HG02870 (cell line): ENCODE measurements at regions not wholly inside any gene's neighbourhood (a gene's known extent, or its start where the extent isn't known, plus 50 kb on each side); places are given as distances from the start of the nearest gene placed in this dataset.

ENCODE experiments used
- ATAC-seq: cut with Tn5 transposase; IDR thresholded peaks from one replicate; pipeline ENCODE4 v1.9.1; 2021; ENCODE audit warnings: mild to moderate bottlenecking, moderate library complexity; ENCODE audit not compliant: unreplicated experiment

- ATAC-seq, result no peak
Measured at GRCh38 chr2:16150456-16151280, 210.3 kb downstream of the MYCN start.

DNA sequence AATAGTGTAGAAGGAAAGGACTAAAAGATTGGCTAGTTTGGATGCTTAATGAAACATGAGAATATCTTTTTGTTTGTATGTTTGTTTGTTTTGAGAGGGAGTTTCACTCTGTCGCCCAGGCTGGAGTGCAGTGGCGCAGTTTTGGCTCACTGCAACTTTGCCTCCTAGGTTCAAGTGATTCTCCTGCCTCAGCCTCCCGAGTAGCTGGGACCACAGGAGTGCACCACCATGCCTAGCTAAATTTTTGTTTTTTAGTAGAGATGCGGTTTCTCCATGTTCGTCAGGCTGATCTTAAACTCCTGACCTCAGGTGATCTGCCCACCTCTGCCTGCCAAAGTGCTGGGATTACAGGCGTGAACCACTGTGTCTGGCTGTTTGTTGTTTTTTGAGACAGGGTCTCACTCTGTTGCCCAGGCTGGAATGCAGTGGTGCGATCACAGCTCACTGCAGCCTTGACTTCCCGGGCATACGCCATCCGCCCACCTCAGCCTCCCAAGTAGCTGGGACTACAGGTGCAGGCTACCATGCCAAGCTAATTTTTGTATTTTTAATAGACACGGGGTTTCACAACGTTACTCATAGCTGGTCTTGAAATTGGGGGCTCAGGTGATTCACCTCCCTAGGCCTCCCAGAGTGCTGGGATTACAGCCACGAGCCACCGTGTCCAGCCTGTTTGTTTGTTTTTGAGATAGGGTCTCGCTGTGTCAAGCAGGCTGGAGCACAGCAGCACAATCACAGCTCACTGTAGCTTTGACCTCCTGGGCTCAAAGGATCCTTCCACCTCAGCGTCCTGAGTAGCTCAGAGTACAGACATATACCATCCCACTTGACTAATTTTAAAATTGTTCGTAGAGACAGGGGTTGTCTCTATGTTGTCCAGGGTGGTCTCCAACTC is 209.2 kb downstream of the MYCN start:
- no peak for ATAC-seq

GRCh38 chr2:16148632-16149348 is 208.4 kb downstream of the MYCN start:
- no peak for ATAC-seq

- ATAC-seq, result no peak
Measured at GRCh38 chr2:16142383-16143361, 202.3 kb downstream of the MYCN start.

DNA sequence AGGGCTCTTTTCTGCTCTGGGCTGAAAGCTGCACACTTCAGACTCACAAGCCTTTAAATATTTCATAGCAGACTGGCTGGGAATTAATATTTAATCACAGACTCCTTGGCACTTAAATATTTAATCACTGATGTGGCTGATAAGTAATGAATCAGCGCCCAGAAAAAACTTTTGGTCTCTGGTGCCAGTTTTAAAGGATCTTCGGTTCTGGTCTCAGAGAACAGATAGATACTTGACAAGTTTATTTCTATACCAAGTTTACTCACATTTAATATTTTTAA is 201.2 kb downstream of the MYCN start:
- no peak for ATAC-seq

GRCh38 chr2:16140771-16141640 is 200.7 kb downstream of the MYCN start:
- no peak for ATAC-seq

DNA sequence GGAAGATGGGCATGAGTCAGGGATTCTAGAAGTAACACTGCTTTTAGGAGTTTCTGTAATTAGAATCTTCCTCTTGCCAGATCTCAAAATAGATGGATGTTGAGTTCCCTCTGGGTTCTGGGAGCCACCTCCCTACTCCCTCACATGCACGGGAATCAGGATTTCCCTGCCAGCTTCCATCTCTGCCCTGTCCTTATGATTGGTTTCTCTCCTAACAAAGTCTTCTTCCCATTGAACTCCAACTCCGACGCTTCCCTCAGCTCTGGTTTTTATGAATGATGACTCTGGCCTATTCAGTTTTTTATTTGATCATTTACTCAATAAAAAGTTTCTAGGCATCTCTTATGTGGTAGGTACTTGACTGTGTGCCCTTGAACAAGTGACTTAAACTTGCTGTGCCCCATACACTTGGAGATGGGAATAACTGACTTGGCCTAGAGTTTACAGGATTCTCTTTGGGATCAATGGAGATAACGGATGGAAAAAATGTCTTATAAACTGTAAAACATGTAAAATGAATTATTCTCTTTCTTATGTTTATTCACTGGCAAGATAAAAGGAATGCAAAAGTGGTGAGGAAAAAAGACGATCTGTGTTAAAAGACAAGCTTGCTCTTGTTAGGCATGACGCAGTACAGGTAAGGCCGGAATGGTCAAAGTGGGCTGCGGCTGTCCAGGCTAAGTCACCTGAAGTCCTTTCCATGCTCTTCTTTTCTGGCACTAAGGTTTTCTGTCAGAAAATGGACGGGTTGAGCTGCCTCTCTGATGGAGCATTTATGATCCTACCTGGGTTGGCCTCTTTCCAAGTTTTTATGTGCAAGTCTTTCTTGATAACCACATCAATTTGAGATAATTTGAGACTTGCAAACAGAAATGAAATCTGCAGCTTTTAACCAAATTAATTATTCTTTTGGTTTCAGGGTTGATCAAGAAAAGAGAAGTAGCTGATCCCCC is 199.6 kb downstream of the MYCN start:
- no peak for ATAC-seq

DNA sequence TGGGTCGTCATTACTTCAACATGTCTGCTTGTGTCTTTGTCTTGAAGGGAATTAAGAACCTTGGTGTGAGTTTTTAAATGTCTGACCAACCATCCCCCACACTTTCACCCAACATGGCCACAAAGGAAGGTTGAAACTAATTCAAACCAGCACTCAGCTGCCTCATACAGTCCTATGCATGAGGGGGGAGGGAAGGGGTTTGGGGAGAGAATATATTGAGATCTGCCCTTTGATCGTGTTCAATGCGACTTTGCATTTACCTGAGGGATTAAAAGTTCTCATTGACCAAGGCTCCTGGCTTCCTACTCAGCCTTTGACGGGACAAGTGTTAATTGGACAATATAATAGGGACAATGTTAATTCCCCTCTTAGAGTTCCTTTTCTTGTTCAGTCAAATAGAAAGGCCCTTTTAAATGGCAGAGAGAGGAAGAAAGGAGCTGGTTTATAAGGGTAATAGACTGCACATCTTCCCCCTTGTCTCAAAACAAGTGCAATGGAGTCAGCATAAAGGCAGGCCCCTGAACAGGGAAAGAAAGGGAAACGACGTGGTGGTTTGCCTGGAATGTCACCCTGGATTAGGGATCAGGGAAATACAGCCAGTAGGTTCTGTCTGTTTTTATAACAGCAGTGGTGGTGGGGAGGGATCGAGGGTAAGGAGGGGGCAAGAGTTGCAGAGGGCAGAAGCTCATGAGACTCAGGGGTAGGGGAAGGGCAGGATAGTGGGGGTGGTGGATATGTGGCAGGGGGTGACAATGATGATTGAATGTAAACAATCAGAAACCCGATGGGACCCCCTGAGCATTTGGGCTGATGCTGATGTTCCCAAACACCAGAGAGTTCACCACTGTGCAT is 198.7 kb downstream of the MYCN start:
- no peak for ATAC-seq

GRCh38 chr2:16137080-16137755 is 196.9 kb downstream of the MYCN start:
- ATAC-seq, result no peak

GRCh38 chr2:16136461-16137035 is 196.2 kb downstream of the MYCN start:
- ATAC-seq, result no peak

DNA sequence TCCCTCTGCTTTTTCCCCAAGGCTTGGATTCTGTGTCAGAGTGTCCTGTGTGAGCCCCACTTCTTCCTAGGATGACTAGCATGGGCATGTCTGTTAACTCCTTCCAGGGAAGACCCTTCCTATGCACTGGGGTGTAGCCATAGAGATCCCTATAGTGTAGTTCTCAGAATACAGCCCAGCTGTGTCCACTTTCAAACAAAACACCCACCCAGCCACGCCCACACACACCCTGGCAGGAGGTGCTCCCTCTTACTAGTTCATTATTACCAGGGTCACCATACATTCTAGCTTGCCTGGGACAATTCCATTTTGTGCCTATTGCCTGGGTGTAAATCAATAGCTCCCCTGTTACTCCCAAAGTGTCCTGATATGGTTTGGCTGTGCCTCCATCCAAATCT is 195.6 kb downstream of the MYCN start:
- ATAC-seq, result no peak

GRCh38 chr2:16135196-16135912 is 195.0 kb downstream of the MYCN start:
- no peak for ATAC-seq

DNA sequence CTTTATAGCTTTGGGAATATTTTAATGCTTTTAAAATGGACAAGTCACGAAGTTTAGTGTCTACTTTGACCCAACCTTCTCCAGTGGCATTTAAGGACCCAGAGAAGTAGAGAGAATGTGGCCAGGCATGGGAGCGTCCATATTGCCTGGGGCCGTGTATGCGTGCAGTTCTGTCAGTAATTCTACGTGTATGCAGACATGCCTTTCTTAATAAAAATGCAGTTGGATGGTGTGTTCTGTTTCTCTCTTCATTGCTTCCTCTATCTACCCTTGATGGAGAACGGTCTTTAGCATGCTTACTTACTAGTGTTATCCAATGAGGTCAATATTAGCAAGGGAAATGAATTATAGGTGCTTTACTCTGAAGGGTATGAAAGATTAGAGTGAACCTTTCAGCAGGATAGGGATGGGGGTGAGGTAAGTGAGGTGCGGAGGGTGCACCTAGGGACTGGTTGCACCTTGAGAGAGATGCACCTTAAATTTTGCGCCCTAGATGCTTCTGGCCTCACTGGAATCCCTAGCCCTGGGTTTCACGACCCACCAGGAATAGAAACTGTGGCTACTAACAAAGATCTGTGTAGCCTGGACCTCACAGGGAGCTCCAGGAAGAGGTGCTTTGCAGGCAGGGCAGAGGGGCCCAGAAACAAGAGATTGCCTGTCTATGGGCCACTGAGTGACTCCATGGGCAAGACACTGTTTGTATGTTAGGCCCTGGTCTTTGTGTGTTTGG is 194.3 kb downstream of the MYCN start:
- no peak for ATAC-seq

DNA sequence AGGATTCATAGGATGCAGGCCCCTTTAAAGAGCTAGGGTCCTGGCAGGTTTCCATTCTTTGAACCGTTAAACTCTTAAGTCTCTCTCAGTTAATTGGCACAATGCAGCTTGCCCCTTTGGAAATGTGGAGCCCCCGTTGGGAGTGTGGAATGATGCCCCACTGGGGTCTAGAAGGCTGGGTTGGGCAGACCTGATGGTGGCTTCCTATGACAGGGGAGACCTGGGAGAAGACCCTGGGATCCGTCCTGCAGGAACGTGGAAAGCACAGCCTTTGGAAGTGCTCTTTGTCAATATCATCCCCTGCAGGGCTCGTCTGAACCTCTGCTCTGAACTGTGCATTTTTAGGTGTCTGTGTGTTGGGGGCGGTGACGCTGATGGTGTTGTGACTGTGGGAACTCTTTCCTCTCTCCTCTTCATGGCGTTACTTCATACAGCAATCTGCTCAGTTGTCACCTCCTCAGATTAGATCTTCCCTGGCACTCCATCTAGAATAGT is 190.6 kb downstream of the MYCN start:
- ATAC-seq, result no peak

DNA sequence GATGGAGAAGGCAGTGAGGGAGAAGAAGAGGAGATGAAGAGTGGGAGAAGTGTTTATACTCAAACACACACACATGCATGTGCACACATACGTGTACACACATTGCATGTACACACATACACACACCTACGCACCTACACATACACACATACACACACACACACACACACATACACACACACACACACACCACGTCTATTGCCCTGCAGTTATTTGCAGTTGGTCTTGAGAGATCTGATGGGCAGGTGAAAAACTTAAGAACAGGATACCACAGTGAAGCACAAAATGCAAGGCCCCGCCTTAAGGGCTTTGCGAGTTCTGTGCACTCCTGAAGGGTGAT is 190.2 kb downstream of the MYCN start:
- no peak for ATAC-seq
